Endodermal cell (in vitro differentiated cells): ENCODE measurements at regions not wholly inside any gene's neighbourhood (a gene's known extent, or its start where the extent isn't known, plus 50 kb on each side); places are given as distances from the start of the nearest gene placed in this dataset.

Experiments
- DNase-seq: peaks from one replicate; pipeline ENCODE4 v3.0.0-alpha.2; 2017
- H3K27ac ChIP-seq: 2 replicates; pipeline ENCODE4 v1.5.1; 2013; ENCODE audit warnings: mild to moderate bottlenecking, low read depth, low read length, moderate library complexity
- H3K27me3 ChIP-seq: 2 replicates; pipeline ENCODE4 v1.6.1; 2013; ENCODE audit warnings: mild to moderate bottlenecking, low read length, moderate library complexity; ENCODE audit not compliant: insufficient read depth, control insufficient read depth, poor library complexity, severe bottlenecking
- H3K36me3 ChIP-seq: 2 replicates; pipeline ENCODE4 v1.7.0; 2013; ENCODE audit warnings: mild to moderate bottlenecking, low read length, moderate library complexity; ENCODE audit not compliant: control insufficient read depth, insufficient read depth
- H3K4me1 ChIP-seq: one replicate; pipeline ENCODE4 v1.7.0; 2013; ENCODE audit warnings: low read length; ENCODE audit not compliant: control insufficient read depth, insufficient read depth
- H3K4me3 ChIP-seq: 2 replicates; pipeline ENCODE4 v1.5.1; 2013; ENCODE audit warnings: mild to moderate bottlenecking, low read length, moderate library complexity
- H3K9ac ChIP-seq: 2 replicates; pipeline ENCODE4 v1.6.1; 2013; ENCODE audit warnings: mild to moderate bottlenecking, low read length, moderate library complexity; ENCODE audit not compliant: poor library complexity, severe bottlenecking; ENCODE audit errors: extremely low read depth
- H3K9me3 ChIP-seq: 2 replicates; pipeline ENCODE4 v1.6.1; 2013; ENCODE audit warnings: mild to moderate bottlenecking, low read length, moderate library complexity; ENCODE audit not compliant: control insufficient read depth
- H3K27ac Mint-ChIP-seq: 2 replicates; pipeline ENCODE4 v1.8.0; 2020; ENCODE audit warnings: mixed read lengths
- H3K27me3 Mint-ChIP-seq: 2 replicates; pipeline ENCODE4 v1.8.0; 2021; ENCODE audit warnings: mild to moderate bottlenecking, mixed read lengths; ENCODE audit not compliant: insufficient read depth
- H3K36me3 Mint-ChIP-seq: 2 replicates; pipeline ENCODE4 v1.8.0; 2020; ENCODE audit warnings: low read depth, mixed read lengths
- H3K4me1 Mint-ChIP-seq: 2 replicates; pipeline ENCODE4 v1.8.0; 2020; ENCODE audit warnings: mixed read lengths
- H3K4me3 Mint-ChIP-seq: 2 replicates; pipeline ENCODE4 v1.8.0; 2020; ENCODE audit warnings: mild to moderate bottlenecking, moderate library complexity, mixed read lengths
- H3K9me3 Mint-ChIP-seq: 2 replicates; pipeline ENCODE4 v1.8.0; 2020; ENCODE audit warnings: mild to moderate bottlenecking, mixed read lengths
- CTCF ChIP-seq: fragments of 200-600 bp; sonication (generic); conservative IDR thresholded peaks from 2 replicates; pipeline ENCODE4 v1.5.0; 2021; ENCODE audit warnings: antibody characterized with exemption, mild to moderate bottlenecking
- WGBS, 2 experiments: methylation state at CpG; one replicate each; pipeline versions ENCODE4 v1.1.5 to v1.1.7; 2013; ENCODE audit warnings: missing lambda C conversion rate in 2 of 2, mixed read lengths in 1 of 2; ENCODE audit not compliant: insufficient coverage in 1 of 2, insufficient read length in 1 of 2; 5-methylcytosine and 5-hydroxymethylcytosine counted together

- no peaks in the 10 kb centered on the region for H3K36me3 Mint-ChIP-seq
- WGBS, 2 experiments: 98 to 100% methylated on average over 1 to 2 of the region's 2 CpGs
- H3K9me3 ChIP-seq: no peaks in the 10 kb centered on the region
- no peak for DNase-seq
- TF ChIP-seq CTCF: no peak
- no peaks in the 10 kb centered on the region for H3K27me3 Mint-ChIP-seq
- H3K9ac ChIP-seq: no peak overlapping the region
- H3K27ac ChIP-seq: no peak overlapping the region
- H3K9me3 Mint-ChIP-seq: peaks cover 2% of the 10 kb centered on the region
- H3K36me3 ChIP-seq: no peaks in the 10 kb centered on the region
- H3K27me3 ChIP-seq: no peaks in the 10 kb centered on the region
- H3K4me1 ChIP-seq: no peaks in the 10 kb centered on the region
- H3K4me1 Mint-ChIP-seq: no peaks in the 10 kb centered on the region
- H3K27ac Mint-ChIP-seq: no peak overlapping the region
- H3K4me3 ChIP-seq: no peak overlapping the region
- H3K4me3 Mint-ChIP-seq: no peak overlapping the region
Observed at GRCh38 chr12:83656004-83656403, 969.3 kb downstream of the TMTC2 start.

- Histone ChIP-seq H3K27me3 (no peaks in the 10 kb centered on the region), H3K36me3 (no peaks in the 10 kb centered on the region), H3K9ac (no peak overlapping the region), H3K27ac (no peak overlapping the region), H3K4me1 (no peaks in the 10 kb centered on the region), H3K4me3 (no peak overlapping the region), H3K9me3 (no peaks in the 10 kb centered on the region)
- peak; percentile 45 for DNase-seq
- Mint-ChIP-seq H3K9me3 (peaks cover 7% of the 10 kb centered on the region), H3K4me1 (no peaks in the 10 kb centered on the region), H3K27ac (no peak overlapping the region), H3K36me3 (no peaks in the 10 kb centered on the region), H3K4me3 (no peak overlapping the region), H3K27me3 (no peaks in the 10 kb centered on the region)
- no peak for TF ChIP-seq CTCF
- 88% methylated on average over 1 to 3 of the region's 3 CpGs for WGBS, 2 experiments
Observed at GRCh38 chr12:83642205-83642604, 955.5 kb downstream of the TMTC2 start.

GRCh38 chr12:83641789-83642188, 955.1 kb downstream of the TMTC2 start:
- Mint-ChIP-seq H3K4me1 (no peaks in the 10 kb centered on the region), H3K27ac (no peak overlapping the region), H3K4me3 (no peak overlapping the region), H3K27me3 (no peaks in the 10 kb centered on the region), H3K9me3 (peaks cover 7% of the 10 kb centered on the region), H3K36me3 (no peaks in the 10 kb centered on the region)
- H3K4me1 ChIP-seq: no peaks in the 10 kb centered on the region
- H3K27ac ChIP-seq: no peak overlapping the region
- WGBS, 2 experiments: 95 to 100% methylated on average over 3 of the region's 3 CpGs
- no peaks in the 10 kb centered on the region for H3K36me3 ChIP-seq
- no peak overlapping the region for H3K4me3 ChIP-seq
- TF ChIP-seq CTCF: no peak
- H3K9me3 ChIP-seq: no peaks in the 10 kb centered on the region
- H3K27me3 ChIP-seq: no peaks in the 10 kb centered on the region
- H3K9ac ChIP-seq: no peak overlapping the region
- DNase-seq: no peak
